ENCODE measurements at regions not wholly inside any gene's neighbourhood (a gene's known extent, or its start where the extent isn't known, plus 50 kb on each side); places are given as distances from the start of the nearest gene placed in this dataset.

DNA sequence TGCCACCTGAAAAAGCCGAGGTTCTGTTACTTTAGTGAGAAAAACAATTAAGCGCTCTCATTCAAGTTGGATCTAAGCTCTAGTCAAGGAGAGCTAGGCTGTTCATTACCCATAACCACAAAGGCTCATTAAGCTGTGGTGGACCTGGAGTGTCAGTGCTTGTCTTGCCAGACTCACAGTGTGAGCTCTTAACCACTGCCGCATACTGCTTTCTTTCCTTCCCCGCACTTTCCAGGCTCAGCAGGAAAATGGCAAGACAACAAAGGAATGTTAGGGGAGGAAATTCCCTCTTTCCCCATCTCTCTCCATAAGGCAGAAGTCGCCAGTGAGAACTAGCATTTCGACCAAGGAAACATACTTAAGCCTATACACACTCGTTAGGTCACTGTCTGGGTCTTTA lies 467.3 kb downstream of the ENC1 start:
- H3K79me2 ChIP-seq (replicated peaks; ENCODE audit: insufficient read depth, low read length) = no peaks in the 10 kb centered on the region
- H3K27me3 ChIP-seq (ENCODE audit: insufficient read depth, low read depth, low read length) = no peaks in the 10 kb centered on the region
- no peak overlapping the region for H3K9ac ChIP-seq (ENCODE audit: low read length)
- no peaks in the 10 kb centered on the region for H3K9me3 ChIP-seq (ENCODE audit: low read length)
- no peaks in the 10 kb centered on the region for H3F3A ChIP-seq (ENCODE audit: insufficient read depth, low read length, poor library complexity, severe bottlenecking)
- no peaks in the 10 kb centered on the region for H3K9me2 ChIP-seq (ENCODE audit: insufficient read depth, low read length)
- H2AFZ ChIP-seq (ENCODE audit: low read depth, low read length) = no peak overlapping the region
- no peak overlapping the region for H3K4me2 ChIP-seq (ENCODE audit: low read length)
- no peaks in the 10 kb centered on the region for H3K36me3 ChIP-seq (ENCODE audit: insufficient read depth, low read length)
- H3K27ac ChIP-seq (ENCODE audit: low read length) = no peak overlapping the region
- H4K20me1 ChIP-seq (ENCODE audit: insufficient read depth) = no peaks in the 10 kb centered on the region
- TF ChIP-seq SMC3 (conservative IDR thresholded peaks at IDR 0.05; ENCODE audit: poor library complexity) (no peak), MXI1 (conservative IDR thresholded peaks at IDR 0.05; ENCODE audit: poor library complexity, severe bottlenecking) (no peak)
- no peak overlapping the region for H3K4me3 ChIP-seq (ENCODE audit: low read length)

DNA sequence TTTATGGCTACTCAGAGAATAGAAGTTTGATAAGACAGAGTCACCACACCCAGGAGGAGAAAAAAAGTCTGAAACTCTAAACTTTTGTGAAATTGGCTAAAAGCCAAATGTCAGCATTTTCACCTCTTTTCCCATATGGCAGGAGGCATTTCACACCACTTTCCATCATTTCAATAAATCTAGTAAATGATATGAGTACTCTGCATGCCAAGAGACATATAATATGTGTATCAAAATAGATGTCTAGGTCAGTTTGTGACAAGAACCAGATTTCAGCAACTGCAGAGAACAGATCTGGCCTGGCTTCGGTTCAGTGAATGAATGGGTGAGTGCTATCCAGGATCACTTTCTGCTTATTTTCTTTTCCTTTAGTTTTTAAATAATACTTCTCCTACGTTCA lies 470.8 kb downstream of the ENC1 start:
- Histone ChIP-seq H3K9ac (ENCODE audit: low read length) (no peak overlapping the region), H2AFZ (ENCODE audit: low read depth, low read length) (no peak overlapping the region), H3K9me2 (ENCODE audit: insufficient read depth, low read length) (no peaks in the 10 kb centered on the region), H3K36me3 (ENCODE audit: insufficient read depth, low read length) (no peaks in the 10 kb centered on the region), H3K4me3 (ENCODE audit: low read length) (no peak overlapping the region), H3K9me3 (ENCODE audit: low read length) (no peaks in the 10 kb centered on the region), H3F3A (ENCODE audit: insufficient read depth, low read length, poor library complexity, severe bottlenecking) (no peaks in the 10 kb centered on the region), H3K27me3 (ENCODE audit: insufficient read depth, low read depth, low read length) (no peaks in the 10 kb centered on the region), H3K27ac (ENCODE audit: low read length) (no peak overlapping the region), H3K4me2 (ENCODE audit: low read length) (no peak overlapping the region), H3K79me2 (replicated peaks; ENCODE audit: insufficient read depth, low read length) (no peaks in the 10 kb centered on the region), H4K20me1 (ENCODE audit: insufficient read depth) (no peaks in the 10 kb centered on the region)
- no peak for TF ChIP-seq SMC3 (conservative IDR thresholded peaks at IDR 0.05; ENCODE audit: poor library complexity)
- no peak for TF ChIP-seq TAF1 (IDR thresholded peaks at IDR 0.05; ENCODE audit: low read depth)
- TF ChIP-seq EP300 (conservative IDR thresholded peaks at IDR 0.05; ENCODE audit: poor library complexity, severe bottlenecking) = no peak
- TF ChIP-seq, protein P1, sequence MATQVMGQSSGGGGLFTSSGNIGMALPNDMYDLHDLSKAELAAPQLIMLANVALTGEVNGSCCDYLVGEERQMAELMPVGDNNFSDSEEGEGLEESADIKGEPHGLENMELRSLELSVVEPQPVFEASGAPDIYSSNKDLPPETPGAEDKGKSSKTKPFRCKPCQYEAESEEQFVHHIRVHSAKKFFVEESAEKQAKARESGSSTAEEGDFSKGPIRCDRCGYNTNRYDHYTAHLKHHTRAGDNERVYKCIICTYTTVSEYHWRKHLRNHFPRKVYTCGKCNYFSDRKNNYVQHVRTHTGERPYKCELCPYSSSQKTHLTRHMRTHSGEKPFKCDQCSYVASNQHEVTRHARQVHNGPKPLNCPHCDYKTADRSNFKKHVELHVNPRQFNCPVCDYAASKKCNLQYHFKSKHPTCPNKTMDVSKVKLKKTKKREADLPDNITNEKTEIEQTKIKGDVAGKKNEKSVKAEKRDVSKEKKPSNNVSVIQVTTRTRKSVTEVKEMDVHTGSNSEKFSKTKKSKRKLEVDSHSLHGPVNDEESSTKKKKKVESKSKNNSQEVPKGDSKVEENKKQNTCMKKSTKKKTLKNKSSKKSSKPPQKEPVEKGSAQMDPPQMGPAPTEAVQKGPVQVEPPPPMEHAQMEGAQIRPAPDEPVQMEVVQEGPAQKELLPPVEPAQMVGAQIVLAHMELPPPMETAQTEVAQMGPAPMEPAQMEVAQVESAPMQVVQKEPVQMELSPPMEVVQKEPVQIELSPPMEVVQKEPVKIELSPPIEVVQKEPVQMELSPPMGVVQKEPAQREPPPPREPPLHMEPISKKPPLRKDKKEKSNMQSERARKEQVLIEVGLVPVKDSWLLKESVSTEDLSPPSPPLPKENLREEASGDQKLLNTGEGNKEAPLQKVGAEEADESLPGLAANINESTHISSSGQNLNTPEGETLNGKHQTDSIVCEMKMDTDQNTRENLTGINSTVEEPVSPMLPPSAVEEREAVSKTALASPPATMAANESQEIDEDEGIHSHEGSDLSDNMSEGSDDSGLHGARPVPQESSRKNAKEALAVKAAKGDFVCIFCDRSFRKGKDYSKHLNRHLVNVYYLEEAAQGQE (IDR thresholded peaks at IDR 0.05; ENCODE audit: borderline replicate concordance) = no peak
- no peak for TF ChIP-seq MXI1 (conservative IDR thresholded peaks at IDR 0.05; ENCODE audit: poor library complexity, severe bottlenecking)
- TF ChIP-seq EZH2 (IDR thresholded peaks at IDR 0.05; ENCODE audit: borderline replicate concordance, insufficient read depth, low read length, poor library complexity, severe bottlenecking) = no peak
- TF ChIP-seq RAD21 (conservative IDR thresholded peaks at IDR 0.05) = no peak
- TF ChIP-seq, protein P2, sequence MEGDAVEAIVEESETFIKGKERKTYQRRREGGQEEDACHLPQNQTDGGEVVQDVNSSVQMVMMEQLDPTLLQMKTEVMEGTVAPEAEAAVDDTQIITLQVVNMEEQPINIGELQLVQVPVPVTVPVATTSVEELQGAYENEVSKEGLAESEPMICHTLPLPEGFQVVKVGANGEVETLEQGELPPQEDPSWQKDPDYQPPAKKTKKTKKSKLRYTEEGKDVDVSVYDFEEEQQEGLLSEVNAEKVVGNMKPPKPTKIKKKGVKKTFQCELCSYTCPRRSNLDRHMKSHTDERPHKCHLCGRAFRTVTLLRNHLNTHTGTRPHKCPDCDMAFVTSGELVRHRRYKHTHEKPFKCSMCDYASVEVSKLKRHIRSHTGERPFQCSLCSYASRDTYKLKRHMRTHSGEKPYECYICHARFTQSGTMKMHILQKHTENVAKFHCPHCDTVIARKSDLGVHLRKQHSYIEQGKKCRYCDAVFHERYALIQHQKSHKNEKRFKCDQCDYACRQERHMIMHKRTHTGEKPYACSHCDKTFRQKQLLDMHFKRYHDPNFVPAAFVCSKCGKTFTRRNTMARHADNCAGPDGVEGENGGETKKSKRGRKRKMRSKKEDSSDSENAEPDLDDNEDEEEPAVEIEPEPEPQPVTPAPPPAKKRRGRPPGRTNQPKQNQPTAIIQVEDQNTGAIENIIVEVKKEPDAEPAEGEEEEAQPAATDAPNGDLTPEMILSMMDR (IDR thresholded peaks at IDR 0.05; ENCODE audit: poor library complexity, severe bottlenecking) = no peak
- no peak for TF ChIP-seq POLR2AphosphoS5 (IDR thresholded peaks at IDR 0.05)

DNA sequence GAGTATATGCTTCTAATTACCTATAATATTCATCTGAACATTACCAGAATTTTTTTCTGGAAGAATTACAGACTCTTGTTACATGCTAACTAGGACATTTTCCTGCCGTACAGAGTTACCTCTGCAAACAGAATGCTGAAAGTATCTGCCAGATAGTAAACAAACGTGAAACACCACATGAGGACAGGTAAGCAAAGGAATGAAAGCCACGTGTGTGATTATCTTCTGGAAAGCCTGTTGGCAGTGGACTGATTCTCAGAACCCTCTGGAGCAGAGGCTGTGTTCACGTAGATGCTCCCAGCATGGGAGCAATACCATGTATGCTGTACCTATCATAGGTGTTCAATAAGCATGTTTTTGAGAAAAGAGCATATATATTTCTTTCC lies 472.6 kb downstream of the ENC1 start:
- Histone ChIP-seq H3K4me2 (ENCODE audit: low read length) (no peak overlapping the region), H3K9me2 (ENCODE audit: insufficient read depth, low read length) (no peaks in the 10 kb centered on the region), H3K27ac (ENCODE audit: low read length) (no peak overlapping the region), H3K79me2 (replicated peaks; ENCODE audit: insufficient read depth, low read length) (no peaks in the 10 kb centered on the region), H3K27me3 (ENCODE audit: insufficient read depth, low read depth, low read length) (no peaks in the 10 kb centered on the region), H2AFZ (ENCODE audit: low read depth, low read length) (no peak overlapping the region), H3K9ac (ENCODE audit: low read length) (no peak overlapping the region), H3K36me3 (ENCODE audit: insufficient read depth, low read length) (no peaks in the 10 kb centered on the region), H3K4me3 (ENCODE audit: low read length) (no peak overlapping the region), H3F3A (ENCODE audit: insufficient read depth, low read length, poor library complexity, severe bottlenecking) (no peaks in the 10 kb centered on the region), H3K9me3 (ENCODE audit: low read length) (no peaks in the 10 kb centered on the region), H4K20me1 (ENCODE audit: insufficient read depth) (no peaks in the 10 kb centered on the region)
- no peak for TF ChIP-seq EP300 (conservative IDR thresholded peaks at IDR 0.05; ENCODE audit: poor library complexity, severe bottlenecking)
- TF ChIP-seq POLR2AphosphoS5 (IDR thresholded peaks at IDR 0.05) = no peak
- TF ChIP-seq SMC3 (conservative IDR thresholded peaks at IDR 0.05; ENCODE audit: poor library complexity) = no peak
- TF ChIP-seq, protein P2 (IDR thresholded peaks at IDR 0.05; ENCODE audit: poor library complexity, severe bottlenecking) = no peak
- TF ChIP-seq RAD21 (conservative IDR thresholded peaks at IDR 0.05) = no peak
- TF ChIP-seq EZH2 (IDR thresholded peaks at IDR 0.05; ENCODE audit: borderline replicate concordance, insufficient read depth, low read length, poor library complexity, severe bottlenecking) = no peak
- no peak for TF ChIP-seq TAF1 (IDR thresholded peaks at IDR 0.05; ENCODE audit: low read depth)
- no peak for TF ChIP-seq MXI1 (conservative IDR thresholded peaks at IDR 0.05; ENCODE audit: poor library complexity, severe bottlenecking)
